HL-60 (cell line): ENCODE measurements at regions not wholly inside any gene's neighbourhood (a gene's known extent, or its start where the extent isn't known, plus 50 kb on each side); places are given as distances from the start of the nearest gene placed in this dataset.

Experiments
- CTCF ChIP-seq: IDR thresholded peaks from one replicate; pipeline ENCODE4 v1.5.1; 2011; ENCODE audit warnings: low read length, control low read depth, inconsistent platforms; ENCODE audit not compliant: insufficient read depth
- GABPA ChIP-seq: IDR thresholded peaks from 2 replicates; pipeline ENCODE4 v1.6.1; 2012; ENCODE audit warnings: low read depth
- POLR2AphosphoS5 ChIP-seq: IDR thresholded peaks from 2 replicates; pipeline ENCODE4 v1.6.1; 2012; ENCODE audit warnings: low read depth
- REST ChIP-seq: IDR thresholded peaks from 2 replicates; pipeline ENCODE4 v1.6.1; 2012; ENCODE audit warnings: low read depth; ENCODE audit not compliant: insufficient replicate concordance

GRCh38 chr16:59552164-59552563 lies 818.0 kb upstream of the GOT2 start:
- TF ChIP-seq CTCF: no peak
- no peak for TF ChIP-seq REST
- TF ChIP-seq POLR2AphosphoS5: no peak
- no peak for TF ChIP-seq GABPA
